RWPE2 (cell line): ENCODE measurements at regions not wholly inside any gene's neighbourhood (a gene's known extent, or its start where the extent isn't known, plus 50 kb on each side); places are given as distances from the start of the nearest gene placed in this dataset.

Source experiments
- ATAC-seq: fragments of 200-7000 bp; cut with Tn5 transposase; 3 replicates; pipeline ENCODE4 v1.9.1; 2021; ENCODE audit warnings: low read depth
- DNase-seq: peaks from one replicate; pipeline ENCODE4 v3.0.0-alpha.2; 2020; ENCODE audit warnings: low spot score
- H3K27ac ChIP-seq: fragments of 450-650 bp; 2 replicates; pipeline ENCODE4 v1.5.1; 2017; ENCODE audit warnings: mild to moderate bottlenecking; ENCODE audit not compliant: poor library complexity, severe bottlenecking
- H3K27me3 ChIP-seq: fragments of 250-450 bp; sonication (Bioruptor Pico); 2 replicates; pipeline ENCODE4 v1.5.1; 2021; ENCODE audit warnings: mild to moderate bottlenecking, moderate library complexity; ENCODE audit not compliant: insufficient read depth, poor library complexity, severe bottlenecking
- H3K36me3 ChIP-seq: fragments of 250-450 bp; sonication (Bioruptor Pico); 2 replicates; pipeline ENCODE4 v1.5.1; 2020; ENCODE audit warnings: low read depth, mild to moderate bottlenecking, moderate library complexity
- H3K4me1 ChIP-seq: fragments of 250-450 bp; sonication (Bioruptor Pico); 2 replicates; pipeline ENCODE4 v1.5.1; 2021; ENCODE audit warnings: mild to moderate bottlenecking, moderate library complexity; ENCODE audit not compliant: insufficient read depth, poor library complexity, severe bottlenecking
- H3K4me3 ChIP-seq: fragments of 250-450 bp; sonication (Bioruptor Pico); 2 replicates; pipeline ENCODE4 v1.5.1; 2021; ENCODE audit warnings: mild to moderate bottlenecking, moderate library complexity; ENCODE audit not compliant: severe bottlenecking
- H3K9me3 ChIP-seq: fragments of 250-450 bp; sonication (Bioruptor Pico); 2 replicates; pipeline ENCODE4 v1.5.1; 2021; ENCODE audit warnings: mild to moderate bottlenecking, moderate library complexity; ENCODE audit not compliant: severe bottlenecking
- CTCF ChIP-seq: fragments of 450-650 bp; IDR thresholded peaks from one replicate; pipeline ENCODE4 v1.5.1; 2017; ENCODE audit warnings: mild to moderate bottlenecking, moderate library complexity; ENCODE audit not compliant: poor library complexity, severe bottlenecking

GRCh38 chr4:166153548-166153947 lies 280.5 kb downstream of the TLL1 start:
- DNase-seq, result no peak
- TF ChIP-seq CTCF, result no peak
- no peak overlapping the region for H3K4me3 ChIP-seq
- H3K36me3 ChIP-seq, result no peaks in the 10 kb centered on the region
- H3K4me1 ChIP-seq, result no peaks in the 10 kb centered on the region
- ATAC-seq, result no peak
- H3K9me3 ChIP-seq, result no peaks in the 10 kb centered on the region
- no peaks in the 10 kb centered on the region for H3K27me3 ChIP-seq
- no peak overlapping the region for H3K27ac ChIP-seq

GRCh38 chr4:166162327-166162726 lies 289.3 kb downstream of the TLL1 start:
- no peaks in the 10 kb centered on the region for H3K9me3 ChIP-seq
- no peak overlapping the region for H3K27ac ChIP-seq
- H3K4me3 ChIP-seq, result no peak overlapping the region
- H3K36me3 ChIP-seq, result no peaks in the 10 kb centered on the region
- no peak for DNase-seq
- TF ChIP-seq CTCF, result no peak
- no peaks in the 10 kb centered on the region for H3K4me1 ChIP-seq
- no peak for ATAC-seq
- H3K27me3 ChIP-seq, result no peaks in the 10 kb centered on the region

GRCh38 chr4:166165829-166166420 lies 292.9 kb downstream of the TLL1 start:
- TF ChIP-seq CTCF, result peak; percentile 95
- H3K9me3 ChIP-seq, result no peaks in the 10 kb centered on the region
- H3K36me3 ChIP-seq, result no peaks in the 10 kb centered on the region
- no peak for DNase-seq
- no peak overlapping the region for H3K27ac ChIP-seq
- H3K4me1 ChIP-seq, result no peaks in the 10 kb centered on the region
- no peak overlapping the region for H3K4me3 ChIP-seq
- ATAC-seq, result peak; percentile 81
- no peaks in the 10 kb centered on the region for H3K27me3 ChIP-seq

- Histone ChIP-seq H3K9me3 (no peaks in the 10 kb centered on the region), H3K27me3 (no peaks in the 10 kb centered on the region), H3K36me3 (no peaks in the 10 kb centered on the region), H3K4me1 (no peaks in the 10 kb centered on the region), H3K27ac (no peak overlapping the region), H3K4me3 (no peak overlapping the region)
- TF ChIP-seq CTCF, result peak; percentile 33
- DNase-seq (no peak), ATAC-seq (no peak)
These were observed 296.1 kb downstream of the TLL1 start for GRCh38 chr4:166169111-166169510.

GRCh38 chr4:166172619-166173018 lies 299.6 kb downstream of the TLL1 start:
- Histone ChIP-seq H3K27ac (no peak overlapping the region), H3K4me1 (no peaks in the 10 kb centered on the region), H3K27me3 (no peaks in the 10 kb centered on the region), H3K36me3 (no peaks in the 10 kb centered on the region), H3K9me3 (no peaks in the 10 kb centered on the region), H3K4me3 (no peak overlapping the region)
- no peak for TF ChIP-seq CTCF
- no peak for ATAC-seq
- DNase-seq, result no peak
